PC-9 (cell line): ENCODE measurements at regions not wholly inside any gene's neighbourhood (a gene's known extent, or its start where the extent isn't known, plus 50 kb on each side); places are given as distances from the start of the nearest gene placed in this dataset.

Experiments used
- BruUV-seq: library from RNA; stranded (reverse); fragments of 400-500 nt; replicated peaks from 2 replicates; lab custom pipeline; 2021; lab: Mats Ljungman, UMichigan
- CTCF ChIA-PET: fragments of 300-600 bp; sonication (Branson Sonifier 250); formaldehyde crosslinking; loops from one replicate; lab custom pipeline; 2022; ENCODE audit warnings: antibody characterized with exemption; lab: Charles Lee
- POLR2A ChIA-PET: fragments of 300-600 bp; sonication (Branson Sonifier 250); formaldehyde crosslinking; loops from one replicate; lab custom pipeline; 2022; ENCODE audit warnings: antibody characterized with exemption; ENCODE audit not compliant: unreplicated experiment; lab: Charles Lee
- DNase-seq, 2 experiments: peaks; one replicate each; pipeline versions ENCODE4 v3.0.0 to v3.0.0-alpha.2; 2015 to 2022; ENCODE audit warnings: mixed read lengths in 1 of 2
- H2AFZ ChIP-seq: fragments of 200-600 bp; sonication (generic); 2 replicates; pipeline ENCODE4 v1.8.1; 2017; ENCODE audit warnings: antibody characterized with exemption
- H3F3A ChIP-seq: fragments of 200-600 bp; sonication (generic); 2 replicates; pipeline ENCODE4 v1.8.1; 2017; ENCODE audit warnings: antibody characterized with exemption, mild to moderate bottlenecking, low read depth; ENCODE audit not compliant: insufficient read depth
- H3K27ac ChIP-seq: fragments of 200-600 bp; sonication (generic); 2 replicates; pipeline ENCODE4 v1.6.1; 2016; ENCODE audit warnings: mixed run types
- H3K27me3 ChIP-seq: fragments of 200-600 bp; sonication (generic); 2 replicates; pipeline ENCODE4 v1.6.1; 2016; ENCODE audit warnings: low read depth, mixed run types; ENCODE audit not compliant: insufficient read depth
- H3K36me3 ChIP-seq: fragments of 200-600 bp; sonication (generic); 2 replicates; pipeline ENCODE4 v1.6.1; 2016; ENCODE audit warnings: low read depth, mixed run types
- H3K4me1 ChIP-seq: fragments of 200-600 bp; sonication (generic); replicated peaks from 2 replicates; pipeline ENCODE4 v1.6.1; 2016; ENCODE audit warnings: mixed run types; ENCODE audit not compliant: insufficient read depth
- H3K4me2 ChIP-seq: fragments of 200-600 bp; sonication (generic); 2 replicates; pipeline ENCODE4 v1.6.1; 2017; ENCODE audit warnings: mixed run types
- H3K4me3 ChIP-seq: fragments of 200-600 bp; sonication (generic); 2 replicates; pipeline ENCODE4 v1.6.1; 2016; ENCODE audit warnings: mixed run types
- H3K79me2 ChIP-seq: fragments of 200-600 bp; sonication (generic); 2 replicates; pipeline ENCODE4 v1.6.1; 2017; ENCODE audit warnings: low read depth, mixed run types
- H3K9me2 ChIP-seq: fragments of 200-600 bp; sonication (generic); 2 replicates; pipeline ENCODE4 v1.8.1; 2017; ENCODE audit warnings: mild to moderate bottlenecking; ENCODE audit not compliant: insufficient read depth
- H3K9me3 ChIP-seq: fragments of 200-600 bp; sonication (generic); 2 replicates; pipeline ENCODE4 v1.8.1; 2016; ENCODE audit warnings: low read depth; ENCODE audit not compliant: insufficient read depth
- H4K20me1 ChIP-seq: fragments of 200-600 bp; sonication (generic); 2 replicates; pipeline ENCODE4 v1.8.1; 2017; ENCODE audit not compliant: insufficient read depth
- EZH2 ChIP-seq: fragments of 200-600 bp; sonication (generic); IDR thresholded peaks from 2 replicates; pipeline ENCODE4 v1.8.0; 2017; ENCODE audit warnings: antibody characterized with exemption, low read depth
- intact Hi-C: fragments of 100-400 bp; cut with micrococcal nuclease; formaldehyde crosslinking; loops from one replicate; pipeline ENCODE4 v1.10.0; 2022; ENCODE audit not compliant: unreplicated experiment
- TF ChIP-seq, protein P1 (sequence below): fragments of 200-600 bp; sonication (generic); conservative IDR thresholded peaks from 2 replicates; pipeline ENCODE4 v1.6.1; 2017; ENCODE audit warnings: mixed run types, antibody characterized with exemption, mild to moderate bottlenecking, moderate library complexity

DNA sequence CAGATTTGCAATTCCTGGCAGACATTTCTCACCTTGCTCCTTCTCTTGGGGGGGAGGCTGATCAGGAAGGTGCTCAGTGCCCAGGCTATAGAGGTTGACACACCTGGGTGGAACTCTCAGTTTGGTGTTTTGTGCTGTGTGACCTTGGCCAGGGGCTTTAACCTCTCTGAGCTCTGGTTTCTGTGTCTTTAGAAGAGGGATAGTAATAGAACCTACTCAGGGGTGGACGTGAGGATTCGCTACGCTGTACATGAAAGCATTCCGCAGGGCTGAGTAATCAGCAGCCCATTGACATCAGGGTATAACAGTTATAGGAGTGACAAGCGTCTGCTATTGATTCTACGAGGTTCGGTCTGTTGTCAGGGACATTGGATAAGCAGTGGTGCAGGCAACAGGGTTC, 98.1 kb downstream of the PHETA1 start:
- intact Hi-C loops, result no loop called here
- no TSS peak for BruUV-seq
- POLR2A ChIA-PET, result no interaction called here

DNA sequence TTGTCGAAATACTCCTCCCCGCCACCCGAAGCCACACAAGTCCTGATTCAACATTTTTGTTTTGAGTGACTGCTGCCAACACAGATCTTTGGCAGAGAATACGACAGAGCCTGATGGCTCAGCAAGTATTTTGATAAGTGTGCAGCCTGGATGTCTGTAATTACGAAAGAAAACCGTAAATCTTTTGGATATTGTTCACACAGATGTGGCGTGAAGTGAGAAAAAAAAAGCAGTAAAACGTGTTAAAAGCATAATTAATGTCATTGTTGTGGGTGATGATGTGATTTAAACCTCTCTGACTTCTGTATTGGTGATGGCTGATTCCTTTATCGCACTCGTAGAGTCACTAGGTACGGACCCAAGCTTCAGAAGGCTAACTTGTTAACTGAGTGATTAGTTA, 98.7 kb downstream of the PHETA1 start:
- peaks cover 32% of the 10 kb centered on the region for H3K27me3 ChIP-seq
- no peak overlapping the region for H3K4me2 ChIP-seq
- H3K4me3 ChIP-seq, result no peak overlapping the region
- ChIA-PET POLR2A (no interaction called here), CTCF (no interaction called here)
- no peaks in the 10 kb centered on the region for H4K20me1 ChIP-seq
- no TSS peak for BruUV-seq
- intact Hi-C loops, result no loop called here
- H3K4me1 ChIP-seq, result no peaks in the 10 kb centered on the region
- H3K36me3 ChIP-seq, result no peaks in the 10 kb centered on the region
- no peak overlapping the region for H2AFZ ChIP-seq
- no peaks in the 10 kb centered on the region for H3K79me2 ChIP-seq
- no peaks in the 10 kb centered on the region for H3K9me2 ChIP-seq
- DNase-seq, result no peak
- H3K9me3 ChIP-seq, result no peaks in the 10 kb centered on the region
- H3K27ac ChIP-seq, result no peak overlapping the region
- no peak for TF ChIP-seq EZH2
- TF ChIP-seq, protein P1, sequence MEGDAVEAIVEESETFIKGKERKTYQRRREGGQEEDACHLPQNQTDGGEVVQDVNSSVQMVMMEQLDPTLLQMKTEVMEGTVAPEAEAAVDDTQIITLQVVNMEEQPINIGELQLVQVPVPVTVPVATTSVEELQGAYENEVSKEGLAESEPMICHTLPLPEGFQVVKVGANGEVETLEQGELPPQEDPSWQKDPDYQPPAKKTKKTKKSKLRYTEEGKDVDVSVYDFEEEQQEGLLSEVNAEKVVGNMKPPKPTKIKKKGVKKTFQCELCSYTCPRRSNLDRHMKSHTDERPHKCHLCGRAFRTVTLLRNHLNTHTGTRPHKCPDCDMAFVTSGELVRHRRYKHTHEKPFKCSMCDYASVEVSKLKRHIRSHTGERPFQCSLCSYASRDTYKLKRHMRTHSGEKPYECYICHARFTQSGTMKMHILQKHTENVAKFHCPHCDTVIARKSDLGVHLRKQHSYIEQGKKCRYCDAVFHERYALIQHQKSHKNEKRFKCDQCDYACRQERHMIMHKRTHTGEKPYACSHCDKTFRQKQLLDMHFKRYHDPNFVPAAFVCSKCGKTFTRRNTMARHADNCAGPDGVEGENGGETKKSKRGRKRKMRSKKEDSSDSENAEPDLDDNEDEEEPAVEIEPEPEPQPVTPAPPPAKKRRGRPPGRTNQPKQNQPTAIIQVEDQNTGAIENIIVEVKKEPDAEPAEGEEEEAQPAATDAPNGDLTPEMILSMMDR, result no peak
- no peaks in the 10 kb centered on the region for H3F3A ChIP-seq

More for the DNA sequence above, 98.1 kb downstream of the PHETA1 start:
- Histone ChIP-seq H3K4me2 (no peak overlapping the region), H3K79me2 (no peaks in the 10 kb centered on the region), H3K9me2 (no peaks in the 10 kb centered on the region), H2AFZ (no peak overlapping the region), H3K36me3 (no peaks in the 10 kb centered on the region), H3K27me3 (peaks cover 29% of the 10 kb centered on the region), H3K9me3 (no peaks in the 10 kb centered on the region), H3K4me1 (no peaks in the 10 kb centered on the region), H3K27ac (no peak overlapping the region), H4K20me1 (no peaks in the 10 kb centered on the region), H3K4me3 (no peak overlapping the region), H3F3A (no peaks in the 10 kb centered on the region)
- TF ChIP-seq, protein P1, result no peak
- no peak for TF ChIP-seq EZH2
- DNase-seq, result no peak
- CTCF ChIA-PET, result no interaction called here

- Histone ChIP-seq H3K9me3 (no peaks in the 10 kb centered on the region), H3K9me2 (no peaks in the 10 kb centered on the region), H3K4me1 (no peaks in the 10 kb centered on the region), H2AFZ (no peak overlapping the region), H3K27ac (no peak overlapping the region), H3K4me3 (no peak overlapping the region), H3K27me3 (peaks cover 32% of the 10 kb centered on the region), H3K36me3 (no peaks in the 10 kb centered on the region), H3K4me2 (no peak overlapping the region), H4K20me1 (no peaks in the 10 kb centered on the region), H3F3A (no peaks in the 10 kb centered on the region), H3K79me2 (no peaks in the 10 kb centered on the region)
- ChIA-PET POLR2A (no interaction called here), CTCF (no interaction called here)
- intact Hi-C loops, result no loop called here
- DNase-seq, result no peak
- BruUV-seq, result no TSS peak
- no peak for TF ChIP-seq EZH2
- TF ChIP-seq, protein P1, result no peak
Observed at GRCh38 chr12:111269718-111270117, 99.2 kb downstream of the PHETA1 start.
